ENCODE measurements at regions not wholly inside any gene's neighbourhood (a gene's known extent, or its start where the extent isn't known, plus 50 kb on each side); places are given as distances from the start of the nearest gene placed in this dataset.

DNA sequence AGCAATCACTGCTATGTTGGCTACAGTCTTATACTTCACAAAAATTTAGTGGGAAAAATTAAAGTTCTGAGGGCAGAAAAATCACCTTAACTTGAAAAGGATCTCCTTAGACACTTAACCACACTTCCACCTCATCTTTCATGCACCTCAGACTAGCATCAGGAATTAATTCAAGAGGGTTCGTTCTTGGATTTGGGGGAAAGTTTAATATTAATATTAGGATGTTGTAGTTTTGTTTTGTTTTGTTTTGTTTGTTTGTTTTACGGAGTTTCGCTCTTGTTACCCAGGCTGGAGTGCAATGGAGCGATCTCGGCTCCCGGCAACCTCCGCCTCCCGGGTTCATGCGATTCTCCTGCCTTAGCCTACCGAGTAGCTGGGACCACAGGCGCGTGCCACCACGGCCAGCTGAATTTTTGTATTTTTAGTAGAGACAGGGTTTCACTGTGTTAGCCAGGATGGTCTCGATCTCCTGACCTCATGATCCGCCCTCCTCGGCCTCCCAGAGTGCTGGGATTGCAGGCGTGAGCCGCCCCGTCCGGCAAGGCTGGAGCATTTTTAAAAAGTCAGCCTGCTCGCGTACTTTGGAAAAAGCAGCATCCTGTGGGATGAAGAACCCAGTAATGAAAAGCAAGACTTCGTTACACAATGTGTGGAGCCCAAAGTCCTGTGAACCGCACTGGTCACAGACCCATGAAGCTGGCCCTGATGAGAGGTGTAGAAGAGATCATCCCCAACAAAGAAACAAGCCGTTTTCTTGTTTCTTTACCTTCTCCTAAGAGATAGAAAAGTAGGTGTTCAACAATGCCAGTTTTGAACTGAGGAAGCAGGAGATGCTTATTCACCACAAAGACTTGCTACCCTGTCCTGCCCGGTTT, 194.9 kb downstream of the GPX5 start:
- DNase-seq (ENCODE audit: low read depth) (no peak), FAIRE-seq (no peak)
- Histone ChIP-seq H3K4me1 (ENCODE audit: insufficient read depth, low read length) (no peaks in the 10 kb centered on the region), H3K4me3 (ENCODE audit: insufficient read depth, low read depth, low read length) (no peak overlapping the region), H4K20me1 (ENCODE audit: insufficient read depth, low read length) (no peaks in the 10 kb centered on the region), H3K9me3 (ENCODE audit: insufficient read depth, low read depth, low read length) (no peaks in the 10 kb centered on the region), H2AFZ (ENCODE audit: low read depth, low read length) (no peak overlapping the region), H3K4me2 (ENCODE audit: low read length) (no peak overlapping the region), H3K79me2 (ENCODE audit: insufficient read depth, low read length) (no peaks in the 10 kb centered on the region), H3K27ac (ENCODE audit: low read depth, low read length) (no peak overlapping the region), H3K9ac (ENCODE audit: low read length) (no peak overlapping the region), H3K36me3 (ENCODE audit: insufficient read depth, low read length) (no peaks in the 10 kb centered on the region), H3K27me3 (ENCODE audit: insufficient read depth, low read length) (peaks cover 2% of the 10 kb centered on the region)
- Mint-ChIP-seq H3K27me3 (ENCODE audit: low read depth, unreplicated experiment) (peaks cover 24% of the 10 kb centered on the region), H3K36me3 (ENCODE audit: low read depth, unreplicated experiment) (no peaks in the 10 kb centered on the region), H3K9me3 (ENCODE audit: unreplicated experiment) (no peaks in the 10 kb centered on the region), H3K4me3 (ENCODE audit: unreplicated experiment) (peak overlapping the region; percentile 52), H3K4me1 (ENCODE audit: low read depth, unreplicated experiment) (no peaks in the 10 kb centered on the region), H3K27ac (ENCODE audit: unreplicated experiment) (no peak overlapping the region)
- TF ChIP-seq, protein P1, sequence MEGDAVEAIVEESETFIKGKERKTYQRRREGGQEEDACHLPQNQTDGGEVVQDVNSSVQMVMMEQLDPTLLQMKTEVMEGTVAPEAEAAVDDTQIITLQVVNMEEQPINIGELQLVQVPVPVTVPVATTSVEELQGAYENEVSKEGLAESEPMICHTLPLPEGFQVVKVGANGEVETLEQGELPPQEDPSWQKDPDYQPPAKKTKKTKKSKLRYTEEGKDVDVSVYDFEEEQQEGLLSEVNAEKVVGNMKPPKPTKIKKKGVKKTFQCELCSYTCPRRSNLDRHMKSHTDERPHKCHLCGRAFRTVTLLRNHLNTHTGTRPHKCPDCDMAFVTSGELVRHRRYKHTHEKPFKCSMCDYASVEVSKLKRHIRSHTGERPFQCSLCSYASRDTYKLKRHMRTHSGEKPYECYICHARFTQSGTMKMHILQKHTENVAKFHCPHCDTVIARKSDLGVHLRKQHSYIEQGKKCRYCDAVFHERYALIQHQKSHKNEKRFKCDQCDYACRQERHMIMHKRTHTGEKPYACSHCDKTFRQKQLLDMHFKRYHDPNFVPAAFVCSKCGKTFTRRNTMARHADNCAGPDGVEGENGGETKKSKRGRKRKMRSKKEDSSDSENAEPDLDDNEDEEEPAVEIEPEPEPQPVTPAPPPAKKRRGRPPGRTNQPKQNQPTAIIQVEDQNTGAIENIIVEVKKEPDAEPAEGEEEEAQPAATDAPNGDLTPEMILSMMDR (IDR thresholded peaks at IDR 0.05; ENCODE audit: insufficient read depth, low read depth, low read length), result no peak
- TF ChIP-seq EZH2 (IDR thresholded peaks at IDR 0.05; ENCODE audit: insufficient read depth, low read length), result no peak

DNA sequence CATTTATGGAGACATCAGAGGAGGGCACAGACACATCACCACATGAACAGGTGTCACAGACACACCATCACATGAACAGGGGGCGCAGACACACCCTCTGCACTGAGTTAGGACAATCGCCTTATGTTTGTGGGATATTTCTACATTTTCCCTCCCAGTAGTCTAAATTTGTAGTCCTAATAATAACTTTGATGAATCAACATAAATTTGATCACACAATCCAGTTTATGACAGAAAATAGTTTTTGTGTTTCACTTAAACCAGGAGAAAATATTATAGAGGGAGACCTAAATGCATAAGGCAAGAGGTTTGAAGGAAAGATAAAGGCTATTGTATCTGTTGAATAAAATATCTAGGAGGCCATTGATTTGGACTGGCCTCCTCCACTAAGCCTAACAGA, 195.7 kb downstream of the GPX5 start:
- Mint-ChIP-seq H3K36me3 (ENCODE audit: low read depth, unreplicated experiment) (no peaks in the 10 kb centered on the region), H3K9me3 (ENCODE audit: unreplicated experiment) (no peaks in the 10 kb centered on the region), H3K27me3 (ENCODE audit: low read depth, unreplicated experiment) (peaks cover 24% of the 10 kb centered on the region), H3K4me3 (ENCODE audit: unreplicated experiment) (no peak overlapping the region), H3K4me1 (ENCODE audit: low read depth, unreplicated experiment) (no peaks in the 10 kb centered on the region), H3K27ac (ENCODE audit: unreplicated experiment) (no peak overlapping the region)
- Histone ChIP-seq H3K9me3 (ENCODE audit: insufficient read depth, low read depth, low read length) (no peaks in the 10 kb centered on the region), H3K27ac (ENCODE audit: low read depth, low read length) (no peak overlapping the region), H3K4me2 (ENCODE audit: low read length) (no peak overlapping the region), H3K27me3 (ENCODE audit: insufficient read depth, low read length) (peaks cover 2% of the 10 kb centered on the region), H2AFZ (ENCODE audit: low read depth, low read length) (no peak overlapping the region), H3K9ac (ENCODE audit: low read length) (no peak overlapping the region), H3K4me1 (ENCODE audit: insufficient read depth, low read length) (no peaks in the 10 kb centered on the region), H3K79me2 (ENCODE audit: insufficient read depth, low read length) (no peaks in the 10 kb centered on the region), H3K36me3 (ENCODE audit: insufficient read depth, low read length) (no peaks in the 10 kb centered on the region), H4K20me1 (ENCODE audit: insufficient read depth, low read length) (no peaks in the 10 kb centered on the region), H3K4me3 (ENCODE audit: insufficient read depth, low read depth, low read length) (no peak overlapping the region)
- FAIRE-seq, result no peak
- no peak for DNase-seq (ENCODE audit: low read depth)
- no peak for TF ChIP-seq EZH2 (IDR thresholded peaks at IDR 0.05; ENCODE audit: insufficient read depth, low read length)
- TF ChIP-seq, protein P1 (IDR thresholded peaks at IDR 0.05; ENCODE audit: insufficient read depth, low read depth, low read length), result no peak

- Histone ChIP-seq H3K4me3 (ENCODE audit: insufficient read depth, low read depth, low read length) (no peak overlapping the region), H3K9ac (ENCODE audit: low read length) (no peak overlapping the region), H3K36me3 (ENCODE audit: insufficient read depth, low read length) (no peaks in the 10 kb centered on the region), H3K9me3 (ENCODE audit: insufficient read depth, low read depth, low read length) (no peaks in the 10 kb centered on the region), H3K4me2 (ENCODE audit: low read length) (no peak overlapping the region), H3K79me2 (ENCODE audit: insufficient read depth, low read length) (no peaks in the 10 kb centered on the region), H3K27ac (ENCODE audit: low read depth, low read length) (no peak overlapping the region), H3K4me1 (ENCODE audit: insufficient read depth, low read length) (no peaks in the 10 kb centered on the region), H4K20me1 (ENCODE audit: insufficient read depth, low read length) (no peaks in the 10 kb centered on the region), H3K27me3 (ENCODE audit: insufficient read depth, low read length) (peaks cover 2% of the 10 kb centered on the region), H2AFZ (ENCODE audit: low read depth, low read length) (no peak overlapping the region)
- peaks cover 15% of the 10 kb centered on the region for H3K27me3 Mint-ChIP-seq (ENCODE audit: low read depth, unreplicated experiment)
- H3K36me3 Mint-ChIP-seq (ENCODE audit: low read depth, unreplicated experiment), result no peaks in the 10 kb centered on the region
- peaks cover 7% of the 10 kb centered on the region for H3K4me1 Mint-ChIP-seq (ENCODE audit: low read depth, unreplicated experiment)
- no peaks in the 10 kb centered on the region for H3K9me3 Mint-ChIP-seq (ENCODE audit: unreplicated experiment)
- no peak overlapping the region for H3K4me3 Mint-ChIP-seq (ENCODE audit: unreplicated experiment)
- no peak overlapping the region for H3K27ac Mint-ChIP-seq (ENCODE audit: unreplicated experiment)
- DNase-seq (ENCODE audit: low read depth) (no peak), FAIRE-seq (no peak)
- no peak for TF ChIP-seq EZH2 (IDR thresholded peaks at IDR 0.05; ENCODE audit: insufficient read depth, low read length)
- TF ChIP-seq, protein P1 (IDR thresholded peaks at IDR 0.05; ENCODE audit: insufficient read depth, low read depth, low read length), result no peak
Observed at GRCh38 chr6:28724395-28724794, 198.7 kb downstream of the GPX5 start.
